Activated CD4-positive, alpha-beta T cell treated with anti-CD3 and anti-CD28 coated beads, Interleukin-2, Interleukin-4, amounts not matched to agents 100 ng/mL and 50 ng/mL, durations not matched to agents 16 hours and 8 hours (primary cell): ENCODE measurements at regions not wholly inside any gene's neighbourhood (a gene's known extent, or its start where the extent isn't known, plus 50 kb on each side); places are given as distances from the start of the nearest gene placed in this dataset.

Source experiments
- DNase-seq: peaks from one replicate; pipeline ENCODE4 v3.0.0-alpha.2; 2020; ENCODE audit warnings: low spot score

DNA sequence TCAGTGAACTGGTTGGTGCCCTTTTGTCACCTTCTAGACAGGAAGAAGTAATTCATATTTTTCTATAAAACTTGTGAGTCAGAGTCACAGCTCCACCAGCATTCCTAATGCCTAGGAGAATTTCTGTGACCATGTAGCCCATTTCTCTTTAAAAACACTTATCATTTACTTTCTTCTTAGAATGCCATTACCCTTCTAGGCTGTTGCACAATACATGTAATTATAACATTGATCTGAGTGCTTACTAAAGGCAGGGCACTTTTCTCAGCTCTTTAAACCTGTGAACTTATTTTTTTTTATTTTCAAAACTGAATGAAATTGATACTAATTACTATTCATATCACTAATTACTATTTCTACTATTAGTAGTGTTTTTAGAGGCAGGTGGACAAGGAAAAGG is 373.7 kb downstream of the TLE4 start:
- DNase-seq, result no peak

- no peak for DNase-seq
Observed at GRCh38 chr9:79945016-79945415, 373.3 kb downstream of the TLE4 start.

DNA sequence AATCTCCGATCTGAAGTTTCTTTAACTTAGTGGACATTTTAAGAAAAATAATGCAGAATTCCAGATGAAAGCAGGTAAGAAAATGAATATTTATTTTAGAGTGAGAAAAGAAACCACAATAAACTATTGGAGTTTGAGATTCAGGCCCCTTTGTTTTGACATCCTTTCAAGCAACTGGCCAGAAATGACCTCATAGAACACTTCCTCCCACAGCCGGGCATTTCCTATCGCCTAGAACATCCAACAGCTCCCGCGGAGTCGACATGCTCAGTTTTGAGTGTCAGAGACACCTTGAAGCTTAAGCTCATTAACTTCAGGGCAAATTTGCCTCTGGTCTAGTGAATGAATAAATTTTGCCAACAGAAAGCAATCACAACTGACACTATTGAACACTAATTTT is 369.2 kb downstream of the TLE4 start:
- DNase-seq, result no peak

GRCh38 chr9:79939819-79940218 is 368.1 kb downstream of the TLE4 start:
- no peak for DNase-seq

DNA sequence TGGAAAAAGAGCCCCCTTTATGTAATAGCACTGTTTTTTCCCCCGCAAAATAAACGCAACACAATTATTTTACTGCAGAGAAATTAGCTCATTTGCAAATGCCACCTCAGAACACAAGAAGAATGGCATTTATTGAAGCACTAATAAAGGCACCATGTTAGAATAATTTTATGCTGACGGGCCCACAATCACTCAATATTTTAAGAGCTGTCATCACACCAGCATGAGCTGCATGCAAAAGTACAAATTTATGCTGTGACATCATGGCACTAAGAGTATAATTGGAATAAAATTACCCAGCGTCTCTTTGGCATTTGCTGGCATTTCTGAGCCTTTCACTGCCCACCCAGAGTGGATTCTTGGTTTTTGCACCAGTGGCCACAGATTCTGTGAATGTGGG is 364.6 kb downstream of the TLE4 start:
- DNase-seq, result no peak

DNA sequence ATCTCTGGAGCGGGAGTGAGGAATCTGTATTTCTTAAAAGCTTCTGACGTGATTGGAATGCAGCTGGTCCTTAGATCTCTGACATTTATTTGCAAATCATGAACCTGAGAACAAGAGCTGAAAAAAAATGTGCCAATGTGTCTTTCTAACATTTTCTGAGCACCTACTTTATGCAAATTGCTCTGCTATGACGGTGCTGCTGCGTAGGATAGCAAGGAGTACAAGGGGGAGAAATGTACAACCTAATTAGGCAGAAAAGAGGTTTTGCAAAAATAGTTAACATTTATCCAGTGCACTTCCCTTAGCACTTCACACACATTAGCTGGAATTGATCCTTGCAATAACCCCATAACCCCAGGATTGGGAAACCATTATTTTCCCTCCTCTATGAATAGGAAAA is 357.5 kb downstream of the TLE4 start:
- DNase-seq, result no peak

- no peak for DNase-seq
Observed at GRCh38 chr9:79928661-79929223, 357.0 kb downstream of the TLE4 start.

DNA sequence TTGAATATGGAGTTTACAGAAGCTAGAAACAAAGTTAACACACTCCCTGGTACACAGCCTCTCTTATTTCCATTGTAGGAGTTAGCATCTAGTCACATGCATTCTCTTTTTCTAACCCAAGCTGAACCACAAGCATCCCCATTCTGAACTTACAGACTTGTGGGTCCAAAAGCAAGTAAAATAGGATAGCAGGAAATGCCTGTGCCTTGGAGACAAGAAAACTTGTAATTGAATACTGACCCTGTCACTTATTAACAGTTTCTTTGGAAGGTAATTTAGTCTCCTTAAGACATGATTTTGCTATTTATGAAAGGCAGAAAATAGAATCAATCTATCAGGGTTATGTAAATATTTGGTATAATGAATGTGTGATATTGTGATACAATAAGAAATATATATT is 353.6 kb downstream of the TLE4 start:
- DNase-seq, result no peak

GRCh38 chr9:79924836-79925235 is 353.1 kb downstream of the TLE4 start:
- DNase-seq, result no peak

DNA sequence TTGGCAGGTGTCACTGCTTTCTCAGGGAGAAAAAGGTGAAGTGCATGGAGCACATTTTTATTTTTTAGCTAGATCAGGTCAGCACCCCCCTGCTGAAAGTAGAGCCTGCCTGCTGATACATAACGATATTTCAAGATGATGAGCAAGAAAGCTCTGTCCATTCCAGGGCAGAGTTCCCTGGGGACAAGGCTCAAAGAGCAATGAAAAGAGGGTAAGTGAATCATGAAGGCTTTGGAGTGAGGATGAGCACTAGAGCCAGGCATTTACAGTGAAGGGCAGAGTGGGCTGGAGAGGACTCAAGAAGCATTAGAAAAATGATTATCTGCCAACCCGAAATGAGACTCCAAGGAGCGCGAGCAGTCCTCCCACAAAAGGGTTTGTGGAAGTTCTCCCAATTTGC is 345.7 kb downstream of the TLE4 start:
- no peak for DNase-seq

DNA sequence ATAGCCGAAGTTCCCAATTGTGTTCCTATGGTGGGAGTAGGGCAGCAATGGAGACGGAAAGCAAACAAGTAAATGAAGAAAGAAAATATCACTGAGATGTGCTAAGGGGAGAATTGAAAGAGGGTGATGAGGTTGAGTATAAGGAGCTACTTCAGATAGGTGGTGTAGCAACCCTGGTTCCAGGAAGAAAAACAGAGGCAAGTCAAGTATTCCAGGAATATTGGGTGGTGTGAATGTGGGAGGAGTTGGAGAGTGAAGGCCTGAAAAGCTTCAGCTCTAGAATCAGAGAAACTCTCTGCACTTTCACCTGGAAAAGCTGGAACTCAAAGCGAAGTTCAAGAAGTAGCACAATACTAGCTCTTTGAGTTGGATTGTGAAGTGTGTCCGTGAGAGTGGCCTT is 342.1 kb downstream of the TLE4 start:
- DNase-seq, result no peak

- DNase-seq, result no peak
Observed at GRCh38 chr9:79912318-79913070, 340.7 kb downstream of the TLE4 start.

DNA sequence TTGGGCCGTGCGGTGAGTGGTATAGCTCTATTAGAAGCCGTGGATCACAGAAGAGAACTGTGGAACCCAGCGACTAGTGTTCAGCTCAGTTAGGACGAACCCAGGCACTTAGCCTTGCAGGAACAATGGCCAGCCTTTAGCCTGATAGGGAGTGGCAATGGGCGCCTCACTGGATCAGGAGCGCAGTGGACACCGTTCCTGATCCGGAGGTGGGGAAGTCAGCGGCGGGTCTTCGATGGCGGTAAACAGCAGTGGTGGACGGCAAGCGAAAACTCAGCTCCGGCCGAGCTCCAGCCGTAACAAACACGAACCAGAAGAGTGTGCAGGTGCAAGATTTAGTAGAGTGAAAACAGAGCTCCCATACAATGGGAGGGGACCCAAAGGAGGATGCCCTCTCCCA is 340.0 kb downstream of the TLE4 start:
- no peak for DNase-seq

DNA sequence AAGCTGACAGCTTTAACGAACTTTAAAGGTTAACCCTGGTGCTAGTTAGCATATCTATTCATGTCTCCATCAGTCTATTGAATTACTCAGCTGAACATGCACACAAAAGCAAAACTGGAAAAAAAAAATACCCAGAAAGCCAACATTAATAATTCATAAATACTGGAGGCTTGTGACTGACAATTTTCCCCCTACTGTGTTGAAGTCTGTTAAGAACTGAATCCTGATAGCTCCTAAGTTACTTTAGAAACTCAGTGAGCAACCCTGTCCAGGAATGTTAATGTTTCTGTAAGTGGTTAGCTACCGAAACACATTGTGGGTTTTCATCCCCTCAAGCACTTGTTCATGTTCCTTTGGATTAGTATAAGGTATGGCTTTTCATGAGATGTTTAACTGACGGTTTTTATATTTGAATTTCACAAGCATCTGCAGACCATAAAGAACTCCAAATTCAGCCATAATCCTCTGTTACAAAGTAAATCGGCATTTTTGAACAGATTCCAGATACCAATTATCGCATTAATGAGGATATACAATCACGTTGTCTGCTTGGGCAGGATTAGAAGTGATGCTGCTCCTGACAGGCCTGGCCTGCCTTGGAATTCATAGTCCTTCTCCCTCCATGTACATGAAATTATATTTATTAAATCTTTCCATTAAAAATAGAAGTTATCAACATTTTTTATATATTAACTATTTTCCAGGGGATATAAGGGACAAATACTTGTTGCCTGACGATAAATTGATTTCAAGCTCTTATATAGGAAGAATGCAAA is 331.2 kb downstream of the TLE4 start:
- DNase-seq, result no peak

- DNase-seq, result no peak
Observed at GRCh38 chr9:79900754-79901153, 329.0 kb downstream of the TLE4 start.

- DNase-seq, result no peak
Observed at GRCh38 chr9:79896390-79896980, 324.7 kb downstream of the TLE4 start.

GRCh38 chr9:79895232-79895631 is 323.5 kb downstream of the TLE4 start:
- no peak for DNase-seq

DNA sequence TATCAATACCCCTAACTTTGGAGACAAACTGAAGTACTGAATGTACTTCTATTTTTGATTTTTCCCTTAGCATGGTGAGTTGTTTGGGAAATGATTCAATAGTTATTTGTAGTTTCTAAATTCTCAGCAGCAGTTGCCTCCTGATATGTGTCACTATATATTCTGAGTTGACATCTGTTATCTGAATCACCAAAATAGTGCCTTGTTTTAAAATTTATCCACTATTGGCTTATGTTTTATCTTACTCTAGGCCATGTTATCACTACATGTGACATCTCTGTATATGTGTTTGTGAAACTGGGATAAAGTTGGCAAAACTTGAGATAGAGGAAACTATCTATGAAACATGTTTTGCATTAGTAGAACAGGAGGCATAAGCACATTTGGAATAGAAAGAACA is 317.6 kb downstream of the TLE4 start:
- no peak for DNase-seq

DNA sequence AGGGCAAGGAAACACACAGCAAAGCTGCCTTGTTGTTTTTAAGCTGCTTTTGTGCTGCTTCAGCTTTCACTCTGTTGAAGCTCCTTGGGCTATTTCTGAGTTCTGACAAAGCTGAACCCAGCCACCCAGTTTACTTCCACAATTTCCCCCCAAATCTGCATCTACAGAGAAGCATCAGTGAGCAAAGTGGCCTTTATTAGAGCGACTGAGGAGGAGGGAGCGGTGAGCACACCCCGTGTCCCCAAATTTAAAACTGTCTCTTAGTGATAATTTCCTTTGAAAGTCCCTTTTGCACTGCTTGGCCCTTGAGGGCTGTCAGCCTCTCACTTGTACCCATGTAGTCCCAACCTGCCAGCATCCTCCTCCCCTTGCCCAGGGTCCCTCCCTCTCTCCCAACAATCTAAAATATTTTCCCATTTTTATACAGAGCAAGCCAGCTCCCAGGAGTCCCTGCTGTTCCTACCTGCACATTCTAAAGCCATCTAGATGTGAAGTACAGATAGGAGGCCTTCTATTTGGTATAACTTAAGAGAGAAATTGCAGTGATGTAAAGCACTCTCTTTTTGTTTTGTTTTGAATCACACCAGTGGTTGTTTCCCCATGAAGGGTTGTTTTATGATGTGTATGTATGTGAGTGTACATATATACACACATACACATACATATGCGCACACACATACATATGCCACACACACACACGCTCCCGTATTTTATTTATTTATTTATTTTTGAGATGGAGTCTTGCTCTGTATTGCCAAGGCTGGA is 313.5 kb downstream of the TLE4 start:
- DNase-seq, result no peak

DNA sequence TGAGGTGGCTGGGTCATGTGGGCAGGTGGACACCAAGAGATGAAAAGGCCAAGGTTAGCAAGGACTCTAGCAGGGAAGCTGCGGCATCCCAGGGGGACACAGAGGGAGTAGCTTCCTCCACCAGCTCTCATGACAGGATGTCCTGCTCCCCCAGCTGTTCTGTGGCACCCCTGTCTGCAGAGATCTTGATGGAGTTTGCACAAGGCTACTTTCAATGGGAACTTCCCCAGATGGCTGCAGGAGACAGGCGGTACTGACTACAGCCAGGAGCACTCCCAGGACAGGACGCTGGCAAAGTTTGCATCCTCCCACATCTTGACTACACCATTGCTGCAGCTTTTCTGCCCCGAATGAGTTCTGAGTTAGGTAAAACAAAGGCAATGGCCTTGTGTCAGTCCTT is 312.8 kb downstream of the TLE4 start:
- no peak for DNase-seq

GRCh38 chr9:79883073-79883645 is 311.4 kb downstream of the TLE4 start:
- peak; percentile 22 for DNase-seq

GRCh38 chr9:79880626-79881025 is 308.9 kb downstream of the TLE4 start:
- no peak for DNase-seq
